ENCODE measurements at regions not wholly inside any gene's neighbourhood (a gene's known extent, or its start where the extent isn't known, plus 50 kb on each side); places are given as distances from the start of the nearest gene placed in this dataset.

DNA sequence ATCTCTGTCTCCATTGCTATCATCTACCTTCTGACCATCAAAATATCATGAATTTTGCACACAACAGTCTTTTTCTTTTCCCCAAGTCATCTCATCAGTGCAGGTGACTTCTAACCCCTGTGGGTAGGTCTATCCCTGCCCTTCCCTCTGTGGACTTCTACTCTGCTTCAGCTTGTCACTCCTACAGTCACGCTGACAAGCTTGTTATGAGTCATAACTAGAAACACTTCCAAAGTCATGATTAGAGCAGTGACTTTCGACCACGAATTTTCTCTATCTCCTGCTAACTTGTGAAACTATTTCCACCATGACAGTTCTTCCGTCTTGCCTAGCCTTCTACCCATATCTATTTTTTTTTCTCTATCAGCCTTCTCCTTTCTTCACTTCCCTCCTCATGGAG is 343.7 kb upstream of the ARGLU1 start:
- TF ChIP-seq, protein P1, sequence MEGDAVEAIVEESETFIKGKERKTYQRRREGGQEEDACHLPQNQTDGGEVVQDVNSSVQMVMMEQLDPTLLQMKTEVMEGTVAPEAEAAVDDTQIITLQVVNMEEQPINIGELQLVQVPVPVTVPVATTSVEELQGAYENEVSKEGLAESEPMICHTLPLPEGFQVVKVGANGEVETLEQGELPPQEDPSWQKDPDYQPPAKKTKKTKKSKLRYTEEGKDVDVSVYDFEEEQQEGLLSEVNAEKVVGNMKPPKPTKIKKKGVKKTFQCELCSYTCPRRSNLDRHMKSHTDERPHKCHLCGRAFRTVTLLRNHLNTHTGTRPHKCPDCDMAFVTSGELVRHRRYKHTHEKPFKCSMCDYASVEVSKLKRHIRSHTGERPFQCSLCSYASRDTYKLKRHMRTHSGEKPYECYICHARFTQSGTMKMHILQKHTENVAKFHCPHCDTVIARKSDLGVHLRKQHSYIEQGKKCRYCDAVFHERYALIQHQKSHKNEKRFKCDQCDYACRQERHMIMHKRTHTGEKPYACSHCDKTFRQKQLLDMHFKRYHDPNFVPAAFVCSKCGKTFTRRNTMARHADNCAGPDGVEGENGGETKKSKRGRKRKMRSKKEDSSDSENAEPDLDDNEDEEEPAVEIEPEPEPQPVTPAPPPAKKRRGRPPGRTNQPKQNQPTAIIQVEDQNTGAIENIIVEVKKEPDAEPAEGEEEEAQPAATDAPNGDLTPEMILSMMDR (IDR thresholded peaks at IDR 0.05; ENCODE audit: unreplicated experiment in 3 of 3): no peak
- Mint-ChIP-seq H3K36me3 (ENCODE audit: low read depth) (no peaks in the 10 kb centered on the region), H3K4me1 (no peaks in the 10 kb centered on the region), H3K27me3 (ENCODE audit: low read depth) (peaks cover 10% of the 10 kb centered on the region), H3K4me3 (no peak overlapping the region), H3K9me3 (no peaks in the 10 kb centered on the region), H3K27ac (no peak overlapping the region)

DNA sequence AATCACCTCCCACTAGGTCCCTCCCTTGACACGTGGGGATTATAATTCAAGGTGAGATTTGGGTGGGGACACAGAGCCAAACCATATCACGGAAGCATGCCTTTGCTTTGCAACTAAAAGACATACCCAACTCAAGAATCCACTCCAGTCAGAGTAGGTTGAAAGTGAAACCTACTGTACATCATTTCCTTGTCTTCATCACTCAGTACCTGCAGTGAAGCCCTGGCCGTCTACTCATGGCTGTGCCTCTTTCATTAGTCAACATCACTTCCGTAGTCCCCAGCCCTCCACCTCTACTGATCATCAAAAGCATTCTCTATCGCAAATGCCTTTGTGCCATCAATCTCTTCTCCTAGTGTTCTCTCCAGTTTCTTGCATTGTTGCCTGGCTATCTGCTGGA is 343.1 kb upstream of the ARGLU1 start:
- H3K27ac Mint-ChIP-seq: no peak overlapping the region
- H3K27me3 Mint-ChIP-seq (ENCODE audit: low read depth): peaks cover 10% of the 10 kb centered on the region
- TF ChIP-seq, protein P1 (IDR thresholded peaks at IDR 0.05; ENCODE audit: unreplicated experiment in 3 of 3): no peak
- H3K4me3 Mint-ChIP-seq: no peak overlapping the region
- no peaks in the 10 kb centered on the region for H3K36me3 Mint-ChIP-seq (ENCODE audit: low read depth)
- no peaks in the 10 kb centered on the region for H3K9me3 Mint-ChIP-seq
- H3K4me1 Mint-ChIP-seq: peaks cover under 1% of the 10 kb centered on the region

- Mint-ChIP-seq H3K27me3 (ENCODE audit: low read depth) (no peaks in the 10 kb centered on the region), H3K36me3 (ENCODE audit: low read depth) (no peaks in the 10 kb centered on the region), H3K4me1 (peaks cover 5% of the 10 kb centered on the region), H3K27ac (no peak overlapping the region), H3K4me3 (no peak overlapping the region), H3K9me3 (no peaks in the 10 kb centered on the region)
- TF ChIP-seq, protein P1 (IDR thresholded peaks at IDR 0.05; ENCODE audit: unreplicated experiment in 3 of 3): no peak
Measured at GRCh38 chr13:106906426-106906996, 338.6 kb upstream of the ARGLU1 start.

DNA sequence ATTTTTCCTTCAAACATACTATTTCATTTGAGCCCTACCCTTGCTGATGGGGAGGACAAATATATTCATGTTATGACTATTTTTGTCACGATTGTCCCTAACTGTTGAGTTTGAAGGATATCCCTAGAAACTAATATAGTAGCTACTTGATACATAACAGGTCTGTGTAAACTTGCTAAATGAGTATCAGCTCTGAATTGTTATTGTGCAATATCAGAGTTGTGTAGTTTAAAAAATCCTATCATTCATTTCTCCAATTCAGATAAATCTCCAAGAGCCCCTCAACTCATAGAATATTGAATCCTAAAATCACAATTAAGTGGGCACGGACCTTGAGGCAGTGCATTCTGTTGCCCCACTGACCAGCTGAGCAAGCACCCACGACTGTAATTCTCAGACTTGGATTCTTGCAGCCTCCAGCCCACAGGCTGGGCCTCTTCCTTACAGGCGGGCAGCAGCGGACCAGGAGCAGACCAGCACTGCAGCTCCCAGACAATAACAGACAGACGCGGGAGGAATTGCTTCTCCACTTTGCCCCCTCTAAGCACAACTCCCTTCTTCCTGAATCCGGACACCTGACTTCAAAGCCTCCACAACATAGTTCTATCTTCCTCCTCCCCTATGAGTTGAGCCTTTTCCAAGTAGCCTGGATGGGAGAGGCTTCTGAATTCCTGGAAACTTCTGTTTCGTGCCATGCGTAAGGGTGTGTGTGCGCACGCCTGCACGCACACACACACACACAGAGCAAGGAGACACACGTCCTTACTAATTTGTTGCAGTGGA is 337.6 kb upstream of the ARGLU1 start:
- no peaks in the 10 kb centered on the region for H3K36me3 Mint-ChIP-seq (ENCODE audit: low read depth)
- no peaks in the 10 kb centered on the region for H3K9me3 Mint-ChIP-seq
- H3K27me3 Mint-ChIP-seq (ENCODE audit: low read depth): no peaks in the 10 kb centered on the region
- no peak overlapping the region for H3K4me3 Mint-ChIP-seq
- H3K27ac Mint-ChIP-seq: peak overlapping the region in 2 of 3 experiments; percentile 0 to 15
- TF ChIP-seq, protein P1 (IDR thresholded peaks at IDR 0.05; ENCODE audit: unreplicated experiment in 3 of 3): no peak
- peaks cover 5% of the 10 kb centered on the region for H3K4me1 Mint-ChIP-seq

DNA sequence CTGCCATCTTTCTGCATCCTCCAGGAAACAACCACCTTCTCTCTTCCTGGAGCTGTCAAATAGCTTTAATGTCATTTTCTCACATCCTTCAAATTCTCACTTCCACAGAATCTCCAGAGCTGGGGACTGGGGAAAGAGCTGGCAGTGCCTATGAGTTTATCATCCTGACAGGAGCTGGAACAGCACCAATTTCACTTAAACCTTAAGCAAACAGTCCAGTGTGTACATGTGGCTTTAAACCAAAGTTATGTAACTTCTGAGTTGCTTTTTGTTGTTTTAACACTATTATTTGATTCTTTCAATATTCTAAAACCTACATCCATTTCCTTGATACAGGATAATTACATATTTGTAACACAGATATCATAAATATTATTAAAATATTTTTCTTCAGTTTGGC is 331.5 kb upstream of the ARGLU1 start:
- no peaks in the 10 kb centered on the region for H3K4me1 Mint-ChIP-seq
- no peaks in the 10 kb centered on the region for H3K36me3 Mint-ChIP-seq (ENCODE audit: low read depth)
- H3K27me3 Mint-ChIP-seq (ENCODE audit: low read depth): no peaks in the 10 kb centered on the region
- no peaks in the 10 kb centered on the region for H3K9me3 Mint-ChIP-seq
- TF ChIP-seq, protein P1 (IDR thresholded peaks at IDR 0.05; ENCODE audit: unreplicated experiment in 3 of 3): no peak
- no peak overlapping the region for H3K27ac Mint-ChIP-seq
- no peak overlapping the region for H3K4me3 Mint-ChIP-seq

DNA sequence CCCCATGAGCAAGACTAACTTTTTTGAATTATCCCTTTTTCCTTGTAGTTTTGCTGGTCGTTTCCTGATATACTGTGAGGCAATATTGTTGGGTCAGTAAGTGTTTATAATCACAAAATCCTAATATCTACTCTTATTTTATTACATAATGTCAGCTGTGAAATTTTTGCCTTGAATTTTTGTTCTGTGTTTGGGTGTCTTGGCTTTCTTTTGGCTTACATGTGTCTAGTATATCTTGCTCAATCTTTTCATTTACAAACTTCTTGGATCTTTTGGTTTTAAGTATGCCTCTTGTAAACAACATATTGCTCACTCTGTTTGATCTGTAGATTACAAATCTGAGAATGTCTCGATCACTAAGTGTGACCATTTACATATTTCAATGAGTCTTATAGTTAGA is 330.3 kb upstream of the ARGLU1 start:
- Mint-ChIP-seq H3K36me3 (ENCODE audit: low read depth) (no peaks in the 10 kb centered on the region), H3K9me3 (no peaks in the 10 kb centered on the region), H3K27me3 (ENCODE audit: low read depth) (peaks cover 2% of the 10 kb centered on the region), H3K27ac (no peak overlapping the region), H3K4me3 (no peak overlapping the region), H3K4me1 (no peaks in the 10 kb centered on the region)
- TF ChIP-seq, protein P1 (IDR thresholded peaks at IDR 0.05; ENCODE audit: unreplicated experiment in 3 of 3): no peak
